ENCODE measurements at regions not wholly inside any gene's neighbourhood (a gene's known extent, or its start where the extent isn't known, plus 50 kb on each side); places are given as distances from the start of the nearest gene placed in this dataset.
"Not testable (repeated sequence)": the region's sequence is repeated elsewhere in the genome, so short reads cannot be mapped to it uniquely, and the experiment has no call there.

- not testable (repeated sequence) for H3K27me3 ChIP-seq (ENCODE audit: low read depth, low read length); H3K9me3 ChIP-seq (ENCODE audit: insufficient read depth, low read length); H3K9ac ChIP-seq (ENCODE audit: low read length); H3K4me3 ChIP-seq (ENCODE audit: low read length); H3K4me1 ChIP-seq (ENCODE audit: low read length); H4K20me1 ChIP-seq (ENCODE audit: insufficient read depth, low read length); H3K27ac ChIP-seq (ENCODE audit: low read length); H3K79me2 ChIP-seq (ENCODE audit: low read length); H3K4me2 ChIP-seq (ENCODE audit: low read length); H2AFZ ChIP-seq (ENCODE audit: low read depth, low read length); H3K36me3 ChIP-seq (replicated peaks; ENCODE audit: low read depth, low read length)
Observed at GRCh38 chr7:35926966-35927365, 126.1 kb downstream of the SEPTIN7 start.

GRCh38 chr7:35931134-35931533 lies 130.3 kb downstream of the SEPTIN7 start:
- not testable (repeated sequence) for H4K20me1 ChIP-seq (ENCODE audit: insufficient read depth, low read length); H3K27me3 ChIP-seq (ENCODE audit: low read depth, low read length); H3K27ac ChIP-seq (ENCODE audit: low read length); H3K9me3 ChIP-seq (ENCODE audit: insufficient read depth, low read length); H2AFZ ChIP-seq (ENCODE audit: low read depth, low read length); H3K9ac ChIP-seq (ENCODE audit: low read length); H3K36me3 ChIP-seq (replicated peaks; ENCODE audit: low read depth, low read length); H3K4me1 ChIP-seq (ENCODE audit: low read length); H3K4me2 ChIP-seq (ENCODE audit: low read length); H3K4me3 ChIP-seq (ENCODE audit: low read length); H3K79me2 ChIP-seq (ENCODE audit: low read length)

GRCh38 chr7:35931551-35931950 lies 130.7 kb downstream of the SEPTIN7 start:
- not testable (repeated sequence) for H3K9ac ChIP-seq (ENCODE audit: low read length); H3K27me3 ChIP-seq (ENCODE audit: low read depth, low read length); H3K79me2 ChIP-seq (ENCODE audit: low read length); H3K4me3 ChIP-seq (ENCODE audit: low read length); H3K4me1 ChIP-seq (ENCODE audit: low read length); H3K9me3 ChIP-seq (ENCODE audit: insufficient read depth, low read length); H2AFZ ChIP-seq (ENCODE audit: low read depth, low read length); H3K27ac ChIP-seq (ENCODE audit: low read length); H3K36me3 ChIP-seq (replicated peaks; ENCODE audit: low read depth, low read length); H3K4me2 ChIP-seq (ENCODE audit: low read length); H4K20me1 ChIP-seq (ENCODE audit: insufficient read depth, low read length)

- not testable (repeated sequence) for H2AFZ ChIP-seq (ENCODE audit: low read depth, low read length); H3K79me2 ChIP-seq (ENCODE audit: low read length); H3K4me1 ChIP-seq (ENCODE audit: low read length)
Observed at GRCh38 chr7:35940695-35941094, 139.8 kb downstream of the SEPTIN7 start.

GRCh38 chr7:35945621-35946020 lies 144.8 kb downstream of the SEPTIN7 start:
- H2AFZ ChIP-seq (ENCODE audit: low read depth, low read length); H3K4me1 ChIP-seq (ENCODE audit: low read length); H3K4me3 ChIP-seq (ENCODE audit: low read length); H4K20me1 ChIP-seq (ENCODE audit: insufficient read depth, low read length); H3K9ac ChIP-seq (ENCODE audit: low read length); H3K79me2 ChIP-seq (ENCODE audit: low read length); H3K27ac ChIP-seq (ENCODE audit: low read length); H3K36me3 ChIP-seq (replicated peaks; ENCODE audit: low read depth, low read length); H3K9me3 ChIP-seq (ENCODE audit: insufficient read depth, low read length); H3K4me2 ChIP-seq (ENCODE audit: low read length); H3K27me3 ChIP-seq (ENCODE audit: low read depth, low read length): not testable (repeated sequence)
- 0 out of 2 replicates have a peak, but pooled peaks have one; percentile 6 for TF ChIP-seq CTCF (IDR thresholded peaks at IDR 0.05; ENCODE audit: low read depth, low read length)

More at GRCh38 chr7:35940695-35941094, 139.8 kb downstream of the SEPTIN7 start:
- H3K27me3 ChIP-seq (ENCODE audit: low read depth, low read length); H4K20me1 ChIP-seq (ENCODE audit: insufficient read depth, low read length); H3K4me3 ChIP-seq (ENCODE audit: low read length); H3K4me2 ChIP-seq (ENCODE audit: low read length); H3K9me3 ChIP-seq (ENCODE audit: insufficient read depth, low read length); H3K27ac ChIP-seq (ENCODE audit: low read length); H3K36me3 ChIP-seq (replicated peaks; ENCODE audit: low read depth, low read length); H3K9ac ChIP-seq (ENCODE audit: low read length): not testable (repeated sequence)

GRCh38 chr7:35955735-35956134 lies 154.9 kb downstream of the SEPTIN7 start:
- not testable (repeated sequence) for H3K9ac ChIP-seq (ENCODE audit: low read length); H3K27me3 ChIP-seq (ENCODE audit: low read depth, low read length); H4K20me1 ChIP-seq (ENCODE audit: insufficient read depth, low read length); H3K9me3 ChIP-seq (ENCODE audit: insufficient read depth, low read length); H3K27ac ChIP-seq (ENCODE audit: low read length); H3K79me2 ChIP-seq (ENCODE audit: low read length); H3K4me2 ChIP-seq (ENCODE audit: low read length); H3K36me3 ChIP-seq (replicated peaks; ENCODE audit: low read depth, low read length); H3K4me3 ChIP-seq (ENCODE audit: low read length); H2AFZ ChIP-seq (ENCODE audit: low read depth, low read length); H3K4me1 ChIP-seq (ENCODE audit: low read length)

GRCh38 chr7:35956988-35957387 lies 156.1 kb downstream of the SEPTIN7 start:
- not testable (repeated sequence) for H3K4me2 ChIP-seq (ENCODE audit: low read length); H3K79me2 ChIP-seq (ENCODE audit: low read length); H3K27ac ChIP-seq (ENCODE audit: low read length); H3K27me3 ChIP-seq (ENCODE audit: low read depth, low read length); H2AFZ ChIP-seq (ENCODE audit: low read depth, low read length); H3K9me3 ChIP-seq (ENCODE audit: insufficient read depth, low read length); H4K20me1 ChIP-seq (ENCODE audit: insufficient read depth, low read length); H3K9ac ChIP-seq (ENCODE audit: low read length); H3K36me3 ChIP-seq (replicated peaks; ENCODE audit: low read depth, low read length); H3K4me1 ChIP-seq (ENCODE audit: low read length); H3K4me3 ChIP-seq (ENCODE audit: low read length)

GRCh38 chr7:35961260-35961659 lies 160.4 kb downstream of the SEPTIN7 start:
- H3K36me3 ChIP-seq (replicated peaks; ENCODE audit: low read depth, low read length); H3K4me1 ChIP-seq (ENCODE audit: low read length); H3K27me3 ChIP-seq (ENCODE audit: low read depth, low read length); H3K4me2 ChIP-seq (ENCODE audit: low read length); H3K9me3 ChIP-seq (ENCODE audit: insufficient read depth, low read length); H4K20me1 ChIP-seq (ENCODE audit: insufficient read depth, low read length); H3K27ac ChIP-seq (ENCODE audit: low read length); H3K9ac ChIP-seq (ENCODE audit: low read length); H3K79me2 ChIP-seq (ENCODE audit: low read length); H2AFZ ChIP-seq (ENCODE audit: low read depth, low read length); H3K4me3 ChIP-seq (ENCODE audit: low read length): not testable (repeated sequence)

GRCh38 chr7:35962607-35963006 lies 161.8 kb downstream of the SEPTIN7 start:
- H3K9ac ChIP-seq (ENCODE audit: low read length); H3K79me2 ChIP-seq (ENCODE audit: low read length); H3K36me3 ChIP-seq (replicated peaks; ENCODE audit: low read depth, low read length); H3K27ac ChIP-seq (ENCODE audit: low read length); H3K9me3 ChIP-seq (ENCODE audit: insufficient read depth, low read length); H3K4me3 ChIP-seq (ENCODE audit: low read length); H3K4me2 ChIP-seq (ENCODE audit: low read length); H2AFZ ChIP-seq (ENCODE audit: low read depth, low read length); H3K4me1 ChIP-seq (ENCODE audit: low read length); H3K27me3 ChIP-seq (ENCODE audit: low read depth, low read length); H4K20me1 ChIP-seq (ENCODE audit: insufficient read depth, low read length): not testable (repeated sequence)
